GM12891 (cell line): ENCODE measurements at regions not wholly inside any gene's neighbourhood (a gene's known extent, or its start where the extent isn't known, plus 50 kb on each side); places are given as distances from the start of the nearest gene placed in this dataset.

ENCODE experiments used
- PAX5 ChIP-seq: IDR thresholded peaks from 2 replicates; pipeline ENCODE4 v1.6.1; 2011; ENCODE audit warnings: low read length, moderate library complexity, mild to moderate bottlenecking; ENCODE audit not compliant: insufficient read depth, severe bottlenecking
- POLR2A ChIP-seq: IDR thresholded peaks from 2 replicates; pipeline ENCODE4 v1.6.1; 2011; ENCODE audit warnings: low read depth, low read length, control low read depth
- POLR2AphosphoS5 ChIP-seq: IDR thresholded peaks from 2 replicates; pipeline ENCODE4 v1.6.1; 2011; ENCODE audit warnings: low read depth, low read length, control low read depth
- TAF1 ChIP-seq: IDR thresholded peaks from 2 replicates; pipeline ENCODE4 v1.6.1; 2011; ENCODE audit warnings: low read depth, low read length, control low read depth

- TF ChIP-seq POLR2AphosphoS5, result no peak
- no peak for TF ChIP-seq POLR2A
- TF ChIP-seq TAF1, result no peak
- TF ChIP-seq PAX5, result no peak
Observed at GRCh38 chr4:112842513-112842912, 205.6 kb downstream of the LARP7 start.
